Kidney tubule cell (primary cell): ENCODE measurements at regions not wholly inside any gene's neighbourhood (a gene's known extent, or its start where the extent isn't known, plus 50 kb on each side); places are given as distances from the start of the nearest gene placed in this dataset.

Experiments used
- DNase-seq: peaks from one replicate; pipeline ENCODE4 v3.0.0-alpha.2; 2018; ENCODE audit warnings: low spot score

DNA sequence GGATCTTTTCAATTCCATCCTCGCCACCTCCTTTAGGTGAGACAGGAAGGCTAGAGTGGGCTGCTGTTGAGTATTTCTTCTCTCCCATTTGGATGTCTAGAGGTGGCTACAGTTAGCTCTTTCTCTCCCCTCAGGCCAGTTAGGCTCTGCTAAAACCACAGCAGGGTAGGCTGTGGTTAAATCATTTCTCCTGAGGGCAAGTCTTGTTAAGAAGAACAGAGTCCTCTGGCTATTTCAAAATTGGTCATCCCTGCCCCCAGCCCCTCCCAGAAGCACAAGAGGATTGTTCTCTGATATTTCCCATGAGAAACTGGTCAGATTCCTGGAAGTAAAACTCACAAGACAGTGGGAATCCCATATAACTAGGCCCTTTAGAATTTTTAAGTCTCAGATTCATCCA, 1359.5 kb downstream of the TECRL start:
- no peak for DNase-seq

DNA sequence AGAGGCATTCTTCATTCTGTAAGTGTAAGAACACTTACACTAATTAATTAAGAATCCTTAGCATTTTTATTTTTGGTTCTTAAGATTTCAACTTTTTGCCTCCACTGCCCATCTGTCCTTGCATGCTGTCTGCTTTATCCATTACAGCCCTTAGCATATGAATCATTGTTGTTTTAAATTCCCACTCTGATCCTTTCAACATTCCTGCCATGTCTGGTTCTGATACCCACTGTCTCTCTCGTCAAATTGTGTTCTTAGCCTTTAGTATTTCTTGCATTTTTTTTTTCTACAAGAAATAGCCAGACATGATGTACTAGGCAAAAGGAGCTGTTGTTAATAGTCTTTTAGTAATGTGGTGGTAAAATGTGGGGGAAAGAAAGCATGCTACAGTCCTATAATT, 1360.0 kb downstream of the TECRL start:
- DNase-seq: no peak

DNA sequence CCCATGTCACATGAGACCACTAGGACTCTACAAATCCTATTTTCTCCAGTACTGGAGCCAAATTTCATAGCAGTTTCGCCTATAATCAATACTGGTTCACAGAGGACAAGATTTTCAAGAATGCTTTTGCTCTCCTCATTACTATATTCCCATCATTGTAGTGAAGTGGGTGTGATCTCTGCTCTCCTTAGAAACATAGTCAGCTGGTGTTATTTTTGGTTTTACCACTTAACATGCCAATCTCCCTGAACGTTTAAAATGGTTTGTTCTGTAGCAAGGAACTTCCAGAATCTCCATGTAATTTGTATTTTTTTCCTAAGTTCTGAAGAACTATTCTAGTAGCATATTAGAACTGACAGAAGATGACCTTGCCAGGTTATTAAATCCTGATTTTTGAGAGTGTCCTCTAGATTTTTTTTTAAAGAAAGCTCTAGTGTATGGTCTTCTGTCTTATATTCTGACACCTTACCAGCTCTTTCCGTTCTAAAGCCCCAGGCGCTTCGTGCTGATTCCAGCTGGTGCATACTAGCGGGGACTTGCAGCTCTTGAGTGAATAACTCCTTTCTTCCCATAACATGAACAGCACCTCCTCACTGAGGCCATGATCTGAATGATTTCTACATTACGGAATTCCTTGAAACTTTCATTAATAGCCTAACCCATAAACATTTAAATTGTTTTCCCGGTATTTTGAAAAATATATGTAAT, 1372.9 kb downstream of the TECRL start:
- no peak for DNase-seq

DNA sequence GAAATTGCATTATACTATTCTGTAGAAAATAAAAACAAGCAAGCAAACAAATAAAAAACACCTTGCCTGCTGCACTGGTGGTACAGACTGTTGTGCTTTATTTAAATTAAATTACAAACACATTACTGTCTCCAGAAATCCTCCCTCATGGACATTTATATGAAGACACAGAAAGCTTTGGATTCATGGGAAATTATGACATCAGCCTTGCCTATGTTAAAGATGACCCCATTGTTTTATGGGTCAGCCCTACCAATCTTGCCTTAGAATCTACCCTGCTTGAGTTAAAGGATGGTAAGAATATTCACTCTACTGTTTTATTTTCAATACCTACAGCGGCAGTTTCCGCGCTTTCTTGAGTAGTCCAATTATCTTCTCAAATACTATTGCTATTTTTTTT, 1379.9 kb downstream of the TECRL start:
- DNase-seq: no peak

DNA sequence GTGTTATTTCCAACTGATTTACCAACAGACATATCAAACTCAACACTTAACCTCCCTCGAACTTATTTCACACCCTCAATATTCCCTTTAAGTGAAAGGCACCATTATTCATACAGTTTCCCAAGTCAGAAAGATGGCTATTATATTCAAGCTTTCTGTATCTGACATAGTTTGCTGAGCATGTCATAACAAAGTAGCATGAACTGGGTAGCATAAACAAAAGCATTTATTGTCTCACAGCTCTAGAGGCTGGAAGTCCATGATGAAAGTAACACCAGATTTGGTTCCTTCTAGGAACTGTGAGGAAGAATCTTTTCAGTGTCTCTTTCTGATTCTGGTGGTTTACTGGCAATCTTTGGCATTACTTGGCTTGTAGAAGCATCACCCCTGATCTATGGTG, 1388.6 kb downstream of the TECRL start:
- DNase-seq: no peak

DNA sequence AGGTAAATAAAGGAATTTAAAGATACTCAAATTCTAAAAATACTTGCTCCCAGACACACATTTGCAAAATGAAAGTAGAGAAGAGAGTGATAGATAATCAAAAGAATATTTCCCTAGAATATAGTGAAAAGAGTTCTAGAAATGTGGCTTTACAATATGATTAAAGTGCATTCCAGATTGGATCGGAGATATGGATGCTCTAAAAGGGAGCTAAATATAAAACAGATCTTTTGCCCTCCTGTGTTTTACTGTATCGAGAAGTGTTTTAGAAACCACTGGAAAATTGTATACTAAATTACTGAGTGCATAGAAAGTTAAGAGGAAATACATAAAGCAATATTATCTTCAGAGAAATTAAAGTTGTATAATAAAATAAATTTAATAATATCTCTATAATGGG, 1392.0 kb downstream of the TECRL start:
- no peak for DNase-seq

DNA sequence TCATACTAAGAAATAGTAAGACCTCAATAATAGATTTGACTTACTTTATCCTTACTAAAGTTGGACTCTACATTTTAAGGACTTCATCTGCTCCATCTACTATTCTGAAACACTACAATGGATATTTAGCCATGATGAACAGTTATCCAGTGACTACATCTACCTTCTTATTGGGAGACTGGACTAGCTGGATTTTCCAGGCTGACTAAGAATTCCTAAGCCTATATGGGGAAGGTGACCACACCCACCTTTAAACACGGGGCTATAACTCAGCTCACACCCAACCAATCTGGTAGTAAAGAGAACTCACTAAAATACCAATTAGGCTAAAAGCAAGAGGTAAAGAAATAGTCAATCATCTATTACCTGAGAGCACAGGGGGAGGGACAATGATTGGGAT, 1438.4 kb downstream of the TECRL start:
- no peak for DNase-seq

DNA sequence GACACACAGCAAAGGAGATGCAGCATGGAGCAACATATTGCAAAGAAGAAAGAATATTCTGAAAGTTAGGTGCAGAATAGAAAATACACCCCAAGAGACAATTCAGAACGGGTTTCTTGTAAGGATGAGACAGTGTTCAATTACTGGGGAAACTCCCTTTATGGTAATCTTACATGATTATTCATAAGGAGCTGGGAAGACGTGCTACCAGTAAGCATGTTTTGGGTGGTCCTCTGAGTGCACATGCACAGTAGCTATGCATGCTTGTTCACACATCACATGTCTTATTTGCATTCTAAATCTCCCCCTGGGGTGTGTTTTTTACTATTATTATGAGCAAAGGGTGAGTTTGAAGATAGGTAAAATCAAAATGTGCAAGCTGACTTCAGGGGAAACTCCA, 1448.8 kb downstream of the TECRL start:
- no peak for DNase-seq

DNA sequence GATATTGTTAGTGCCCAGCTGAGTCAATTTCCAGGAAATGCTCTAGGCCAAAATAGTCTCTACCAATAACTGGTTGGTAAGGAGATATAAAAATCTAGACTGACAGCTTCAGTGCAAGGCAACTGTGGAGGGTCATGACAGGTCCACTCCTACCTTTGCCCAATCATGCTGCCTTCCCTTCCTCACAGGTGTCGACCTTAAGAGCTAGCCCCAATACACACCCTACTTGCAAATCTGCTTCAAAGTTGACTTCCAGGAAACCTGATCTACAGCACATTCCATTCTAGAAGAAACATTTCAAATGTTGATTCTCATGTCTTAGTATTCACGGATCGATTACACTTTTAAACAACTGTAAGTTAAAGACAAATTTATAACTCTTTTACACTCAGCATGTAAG, 1455.5 kb downstream of the TECRL start:
- DNase-seq: no peak

DNA sequence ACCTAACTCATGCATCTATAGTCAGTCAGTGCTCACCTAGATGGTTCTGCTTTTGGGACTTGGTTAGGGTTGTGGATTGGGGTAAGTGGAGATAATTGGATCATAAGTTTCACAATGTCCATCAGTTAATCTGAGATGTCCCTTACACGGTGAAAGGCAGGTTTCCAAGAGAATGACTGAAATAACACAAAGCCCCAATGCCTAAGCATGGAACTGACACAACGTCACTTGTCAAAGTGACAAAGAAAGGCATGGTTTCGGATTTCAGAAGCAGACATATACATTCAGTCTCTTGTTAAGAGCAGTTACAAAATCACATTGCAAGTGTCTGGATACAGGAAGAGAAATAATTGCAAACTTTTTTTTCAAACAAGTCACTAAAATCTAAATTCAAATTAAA, 1456.9 kb downstream of the TECRL start:
- no peak for DNase-seq

DNA sequence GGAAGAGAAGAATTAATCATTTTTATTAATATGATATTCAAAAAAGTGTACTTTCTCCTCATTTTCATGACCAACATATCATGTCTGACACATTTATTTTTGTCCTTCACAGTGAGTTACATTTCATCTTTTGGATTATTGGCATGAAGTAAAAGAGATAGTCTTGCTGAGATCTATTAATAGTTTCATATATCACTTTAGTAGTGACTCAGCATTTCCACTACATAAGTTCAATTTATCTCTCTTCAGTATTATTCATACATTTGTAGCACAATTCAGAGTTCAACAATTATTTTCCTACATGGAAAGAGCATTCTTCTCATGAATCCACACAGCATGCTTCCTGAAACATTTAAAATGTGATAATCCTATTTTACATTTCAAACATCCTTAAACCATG, 1461.1 kb downstream of the TECRL start:
- no peak for DNase-seq

DNA sequence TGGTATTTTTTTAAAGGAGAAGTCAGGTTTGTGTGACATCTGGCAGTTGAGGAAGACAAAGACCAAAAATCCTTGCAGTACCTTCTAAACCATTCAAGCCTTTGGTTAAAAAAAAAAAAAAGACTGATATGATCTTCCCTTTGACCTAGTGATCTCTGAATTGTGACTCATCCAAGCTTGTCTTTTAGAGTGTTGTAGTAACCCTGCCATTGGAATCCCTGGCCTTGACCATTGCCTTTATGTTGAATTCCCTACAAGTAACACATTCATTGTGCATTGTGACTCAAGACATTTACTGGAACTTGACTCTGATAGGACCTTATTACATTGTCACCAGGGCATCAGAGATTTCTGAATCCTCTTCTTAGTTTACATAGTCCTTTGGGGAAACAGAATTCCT, 1469.0 kb downstream of the TECRL start:
- no peak for DNase-seq

DNA sequence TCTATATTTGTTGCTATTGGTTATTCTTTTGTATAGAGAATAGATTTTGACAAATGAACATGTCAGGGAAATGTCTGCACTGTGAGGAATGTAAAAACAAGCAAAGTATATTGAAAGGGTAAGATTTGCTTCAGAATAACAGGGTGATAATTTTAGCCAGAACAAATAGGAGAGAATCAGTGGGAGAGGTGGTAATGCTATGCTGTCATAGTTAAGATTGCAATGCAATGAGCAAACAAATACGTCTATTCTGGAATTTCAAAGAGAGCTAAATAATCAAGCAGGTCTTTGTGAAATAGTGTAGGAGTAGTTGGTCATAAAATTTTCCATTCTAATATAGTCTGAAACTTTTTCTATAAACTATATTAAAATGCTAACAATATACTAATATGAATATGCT, 1478.4 kb downstream of the TECRL start:
- no peak for DNase-seq

DNA sequence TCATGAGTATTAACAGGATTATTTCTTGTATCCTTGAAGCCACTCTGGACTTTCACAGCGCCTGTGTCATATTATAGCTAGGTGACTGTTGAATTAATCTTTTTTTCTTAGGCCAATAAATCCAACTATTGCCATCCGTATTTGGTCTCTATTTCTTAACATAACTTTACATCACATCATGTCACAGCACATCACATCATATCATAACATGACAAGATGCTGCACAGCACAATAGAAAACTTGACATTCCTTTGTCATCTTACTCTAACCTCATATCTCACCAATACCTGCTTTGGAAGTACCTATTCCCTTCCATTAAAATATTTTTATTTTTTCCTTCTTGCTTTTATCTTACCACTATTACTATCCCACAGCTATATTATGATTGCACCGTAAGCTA, 1480.8 kb downstream of the TECRL start:
- DNase-seq: no peak

DNA sequence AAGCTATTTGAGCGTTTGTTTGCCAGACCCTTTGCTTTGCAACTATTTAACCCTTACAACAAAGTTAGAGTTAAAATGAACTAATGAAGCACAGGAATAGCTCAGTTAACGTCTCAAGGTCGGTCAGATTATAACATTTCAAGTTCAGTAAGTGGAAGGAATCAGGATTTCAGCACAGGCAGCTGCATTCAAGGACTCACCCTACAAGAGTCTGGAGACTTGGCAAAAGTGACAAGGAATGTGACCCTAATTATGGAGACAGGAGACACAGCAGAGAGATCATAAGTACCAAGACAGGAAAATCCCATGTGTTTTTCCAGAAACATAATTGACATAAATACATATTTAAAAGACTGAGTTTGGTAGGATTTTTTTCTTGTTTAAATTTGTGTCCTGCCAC, 1481.7 kb downstream of the TECRL start:
- no peak for DNase-seq

DNA sequence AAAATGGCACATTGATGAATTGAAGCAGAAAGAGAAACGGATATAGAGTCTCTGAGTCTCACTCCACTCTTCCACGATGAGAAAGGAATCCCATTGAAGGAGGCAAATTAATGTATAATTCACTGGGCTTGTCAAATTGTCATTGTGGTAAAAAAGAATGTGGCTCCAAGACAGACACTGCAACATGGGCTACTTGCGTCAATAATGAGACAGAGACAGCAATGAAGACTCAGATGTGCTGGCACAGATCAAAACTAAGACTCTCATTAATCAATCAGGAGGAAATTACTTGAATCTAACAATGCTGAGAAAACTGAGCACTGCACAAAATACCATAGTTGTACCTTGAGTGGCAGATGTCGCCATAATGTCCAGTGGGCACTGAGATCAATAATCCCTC, 1485.5 kb downstream of the TECRL start:
- no peak for DNase-seq

DNA sequence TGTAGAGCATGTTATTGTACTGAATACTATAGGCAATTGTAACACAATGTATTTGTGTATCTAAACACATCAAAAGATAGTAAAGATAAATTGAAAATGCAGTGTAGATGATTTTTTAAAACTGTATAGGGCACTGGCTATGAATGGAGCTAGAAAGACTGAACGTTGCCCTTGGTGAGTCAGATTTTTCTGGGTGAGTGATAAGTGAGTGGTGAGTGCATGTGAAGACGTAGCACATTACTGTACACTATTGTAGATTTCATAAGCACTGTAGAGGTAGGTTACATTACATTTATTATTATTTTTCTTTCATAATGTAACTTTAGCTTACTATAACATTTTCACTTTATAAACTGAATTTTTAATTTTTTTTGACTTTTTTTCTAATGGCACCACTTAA, 1491.6 kb downstream of the TECRL start:
- DNase-seq: no peak

DNA sequence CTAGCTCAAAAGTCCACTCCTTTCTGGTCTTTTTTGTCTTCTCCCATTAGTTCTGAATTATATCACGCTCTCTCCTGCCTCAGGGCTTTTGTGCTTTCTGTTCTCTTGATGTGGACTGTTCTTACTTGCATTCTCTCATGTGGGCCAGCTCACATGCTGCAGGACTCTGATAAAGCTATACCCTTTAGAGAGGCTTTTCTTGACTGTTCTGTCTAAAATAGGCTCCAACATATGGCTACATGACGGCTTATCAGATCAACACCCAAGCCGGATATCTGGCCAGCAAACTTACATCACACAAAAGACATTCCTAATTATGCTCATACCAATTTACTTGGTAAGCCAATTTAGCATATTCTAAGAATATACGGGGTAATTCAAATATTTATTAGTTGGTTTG, 1494.5 kb downstream of the TECRL start:
- no peak for DNase-seq

DNA sequence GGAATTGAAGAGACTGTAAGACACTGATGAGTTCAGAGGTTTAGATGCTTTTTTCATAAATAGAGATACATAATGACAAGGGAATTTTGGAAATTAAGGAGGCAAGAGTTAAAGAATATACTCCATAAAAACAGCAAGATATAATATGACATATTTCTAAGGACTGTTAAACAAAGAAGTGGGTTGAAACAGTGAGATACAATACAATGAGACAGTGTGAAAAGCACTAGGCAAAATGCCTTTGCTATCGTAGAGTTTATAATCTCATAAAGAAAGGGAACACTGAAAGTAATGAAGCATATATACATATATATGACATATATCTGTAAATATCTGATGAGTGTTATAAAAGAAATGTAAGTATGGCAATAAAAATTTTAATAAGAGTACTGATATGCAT, 1496.2 kb downstream of the TECRL start:
- DNase-seq: no peak

DNA sequence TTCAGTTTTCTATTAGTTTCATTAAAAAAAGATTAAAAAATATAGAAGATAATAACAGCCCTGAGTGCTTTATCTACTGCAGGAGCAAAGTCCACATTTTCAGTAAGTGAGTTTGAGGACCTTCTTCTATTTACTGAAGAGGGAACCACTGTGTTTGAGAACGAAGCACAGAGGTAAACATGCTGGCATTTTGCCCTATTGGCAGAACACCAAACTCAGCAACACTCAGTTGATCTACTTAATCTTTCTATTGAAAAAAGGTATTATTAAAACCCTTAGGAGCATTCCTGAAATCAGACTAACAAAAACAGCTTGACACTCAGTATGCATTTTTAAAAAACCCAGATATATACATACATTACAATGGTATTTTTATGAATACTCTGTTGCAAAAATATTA, 1496.7 kb downstream of the TECRL start:
- no peak for DNase-seq

DNA sequence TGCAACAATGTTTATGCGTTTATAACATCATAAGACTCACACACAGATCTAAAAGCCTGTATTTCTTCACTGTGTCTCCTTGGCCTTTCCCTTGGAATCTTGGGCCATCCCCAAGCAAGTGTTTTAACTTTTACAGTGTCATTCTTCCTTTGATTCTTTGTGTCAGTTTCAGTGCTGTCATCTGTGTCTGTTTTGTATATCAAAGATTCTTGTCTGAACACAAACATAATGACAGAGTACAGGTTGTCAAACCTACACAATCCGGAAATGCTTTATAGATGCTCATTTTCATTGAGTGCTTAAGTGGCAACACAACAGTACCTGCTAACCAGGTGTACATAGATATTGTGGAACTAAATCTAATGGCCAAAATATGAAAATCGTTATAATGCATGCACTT, 1500.0 kb downstream of the TECRL start:
- no peak for DNase-seq

DNA sequence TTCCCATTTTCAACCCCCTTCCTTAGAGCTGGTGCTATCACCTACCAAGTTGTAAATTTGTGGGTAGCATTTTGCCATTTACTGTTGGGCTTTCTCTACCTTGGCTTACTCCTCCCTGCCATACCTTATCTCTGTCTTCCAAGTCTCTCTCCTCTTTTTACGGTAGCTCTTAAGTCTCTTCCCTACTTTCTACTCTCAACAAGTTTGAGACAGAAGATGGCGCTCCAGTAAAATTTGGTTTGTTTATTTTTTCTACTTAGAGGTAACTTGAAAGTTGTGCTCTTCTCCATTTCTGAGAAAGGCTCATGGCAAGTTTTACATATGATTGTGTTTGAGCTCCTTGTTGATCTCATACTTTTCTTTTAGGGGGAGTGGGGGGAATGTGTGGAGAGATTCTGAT, 1508.1 kb downstream of the TECRL start:
- DNase-seq: no peak

DNA sequence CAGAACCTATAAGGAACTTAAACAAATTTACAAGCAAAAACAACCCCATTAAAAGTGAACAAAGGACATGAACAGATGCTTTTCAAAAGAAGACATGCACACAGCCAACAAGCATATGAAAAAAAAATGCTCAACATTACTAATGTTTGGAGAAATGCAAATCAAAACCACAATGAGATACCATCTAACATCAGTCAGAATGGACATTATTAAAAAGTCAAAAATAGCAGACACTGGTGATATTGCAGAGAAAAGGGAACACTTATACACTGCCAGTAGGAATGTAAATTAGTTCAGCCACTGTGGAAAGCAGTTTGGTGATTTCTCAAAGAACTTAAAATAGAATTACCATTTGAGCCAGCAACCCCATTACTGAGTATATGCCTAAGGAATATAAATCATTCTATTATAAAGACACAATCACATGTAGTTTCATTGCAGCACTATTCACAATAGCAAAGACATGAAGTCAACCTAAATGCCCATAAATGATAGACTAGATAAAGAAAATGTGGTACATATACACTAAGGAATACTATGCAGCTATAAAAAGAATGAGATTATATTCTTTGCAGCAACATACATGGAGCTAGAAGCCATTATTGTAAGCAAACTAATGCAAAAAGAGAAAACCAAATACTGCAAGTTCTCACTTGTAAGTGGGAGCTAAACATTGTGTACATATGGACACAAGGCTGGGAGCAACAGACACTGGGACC, 1509.4 kb downstream of the TECRL start:
- no peak for DNase-seq

DNA sequence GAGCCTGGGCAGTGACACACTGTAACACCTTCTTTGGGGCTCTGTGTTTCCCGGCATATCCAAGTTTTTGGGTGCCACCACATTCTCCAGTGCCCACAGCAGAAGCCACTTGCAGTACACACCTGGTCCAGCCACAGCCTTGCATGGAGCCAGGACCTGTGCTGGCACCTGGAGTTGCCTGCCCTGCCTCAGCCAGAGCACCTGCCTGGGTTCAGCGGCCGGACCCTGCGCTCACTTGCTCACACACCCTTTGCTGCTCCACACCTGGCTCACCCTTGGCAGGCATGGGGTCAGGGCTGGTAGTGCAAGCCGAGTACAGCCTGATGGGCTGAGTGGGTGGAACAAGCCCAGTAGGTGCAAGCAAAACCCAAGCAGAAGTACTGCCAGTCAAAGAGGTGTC, 1511.1 kb downstream of the TECRL start:
- DNase-seq: no peak
